ENCODE measurements at regions not wholly inside any gene's neighbourhood (a gene's known extent, or its start where the extent isn't known, plus 50 kb on each side); places are given as distances from the start of the nearest gene placed in this dataset.
A peak's percentile ranks its signal among the peaks of the same experiment; 100 is the strongest.
"Not testable (repeated sequence)": the region's sequence is repeated elsewhere in the genome, so short reads cannot be mapped to it uniquely, and the experiment has no call there.

GRCh38 chr4:174404677-174405076 is 117.6 kb downstream of the HPGD start:
- FAIRE-seq (no peak), DNase-seq (no peak)
- H3K9me3 ChIP-seq (ENCODE audit: control insufficient read depth in 2 of 2, insufficient read depth in 1 of 2, low read depth in 1 of 2, low read length in 1 of 2) = no peaks in the 10 kb centered on the region
- no peak overlapping the region for H3K4me3 ChIP-seq (ENCODE audit: low read depth in 1 of 3, low read length in 3 of 3)
- H3K4me1 ChIP-seq (ENCODE audit: control insufficient read depth in 3 of 3, insufficient read depth in 2 of 3, low read depth in 1 of 3, low read length in 2 of 3) = no peaks in the 10 kb centered on the region
- no peaks in the 10 kb centered on the region for H3K36me3 ChIP-seq (ENCODE audit: control insufficient read depth in 3 of 3, insufficient read depth in 2 of 3, low read depth in 1 of 3, low read length in 3 of 3)
- WGBS, 3 donors = 88 to 98% (median 95%) methylated on average over 1 of the region's 1 CpG
- no peak overlapping the region for H3K27ac ChIP-seq (ENCODE audit: low read depth in 1 of 3, low read length in 2 of 3)
- no peaks in the 10 kb centered on the region for H3K27me3 ChIP-seq (ENCODE audit: control insufficient read depth in 3 of 3, insufficient read depth in 3 of 3, low read length in 3 of 3)

GRCh38 chr4:174403177-174403543 is 119.1 kb downstream of the HPGD start:
- DNase-seq = no peak
- H3K36me3 ChIP-seq (ENCODE audit: control insufficient read depth in 3 of 3, insufficient read depth in 2 of 3, low read depth in 1 of 3, low read length in 3 of 3) = no peaks in the 10 kb centered on the region
- no peak overlapping the region for H3K27ac ChIP-seq (ENCODE audit: low read depth in 1 of 3, low read length in 2 of 3)
- H3K27me3 ChIP-seq (ENCODE audit: control insufficient read depth in 3 of 3, insufficient read depth in 3 of 3, low read length in 3 of 3) = no peaks in the 10 kb centered on the region
- 69 to 78% (median 74%) methylated on average over 6 of the region's 6 CpGs for WGBS, 3 donors
- no peak overlapping the region for H3K4me3 ChIP-seq (ENCODE audit: low read depth in 1 of 3, low read length in 3 of 3)
- no peaks in the 10 kb centered on the region for H3K4me1 ChIP-seq (ENCODE audit: control insufficient read depth in 3 of 3, insufficient read depth in 2 of 3, low read depth in 1 of 3, low read length in 2 of 3)
- no peak for FAIRE-seq
- no peaks in the 10 kb centered on the region for H3K9me3 ChIP-seq (ENCODE audit: control insufficient read depth in 2 of 2, insufficient read depth in 1 of 2, low read depth in 1 of 2, low read length in 1 of 2)

- Histone ChIP-seq H3K27ac (ENCODE audit: low read depth in 1 of 3, low read length in 2 of 3) (no peak overlapping the region), H3K27me3 (ENCODE audit: control insufficient read depth in 3 of 3, insufficient read depth in 3 of 3, low read length in 3 of 3) (no peaks in the 10 kb centered on the region), H3K4me3 (ENCODE audit: low read depth in 1 of 3, low read length in 3 of 3) (no peak overlapping the region), H3K4me1 (ENCODE audit: control insufficient read depth in 3 of 3, insufficient read depth in 2 of 3, low read depth in 1 of 3, low read length in 2 of 3) (no peaks in the 10 kb centered on the region), H3K36me3 (ENCODE audit: control insufficient read depth in 3 of 3, insufficient read depth in 2 of 3, low read depth in 1 of 3, low read length in 3 of 3) (no peaks in the 10 kb centered on the region), H3K9me3 (ENCODE audit: control insufficient read depth in 2 of 2, insufficient read depth in 1 of 2, low read depth in 1 of 2, low read length in 1 of 2) (no peaks in the 10 kb centered on the region)
- DNase-seq = no peak
- WGBS, 3 donors = 66 to 80% (median 69%) methylated on average over 3 of the region's 3 CpGs
- FAIRE-seq = no peak
Observed at GRCh38 chr4:174402470-174403176, 118.9 kb downstream of the CEP44 start.

GRCh38 chr4:174401471-174402130 is 117.9 kb downstream of the CEP44 start:
- Histone ChIP-seq H3K36me3 (ENCODE audit: control insufficient read depth in 3 of 3, insufficient read depth in 2 of 3, low read depth in 1 of 3, low read length in 3 of 3) (no peaks in the 10 kb centered on the region), H3K27ac (ENCODE audit: low read depth in 1 of 3, low read length in 2 of 3) (no peak overlapping the region), H3K4me3 (ENCODE audit: low read depth in 1 of 3, low read length in 3 of 3) (no peak overlapping the region), H3K9me3 (ENCODE audit: control insufficient read depth in 2 of 2, insufficient read depth in 1 of 2, low read depth in 1 of 2, low read length in 1 of 2) (no peaks in the 10 kb centered on the region), H3K4me1 (ENCODE audit: control insufficient read depth in 3 of 3, insufficient read depth in 2 of 3, low read depth in 1 of 3, low read length in 2 of 3) (no peaks in the 10 kb centered on the region), H3K27me3 (ENCODE audit: control insufficient read depth in 3 of 3, insufficient read depth in 3 of 3, low read length in 3 of 3) (no peaks in the 10 kb centered on the region)
- 78 to 81% (median 80%) methylated on average over 11 of the region's 11 CpGs for WGBS, 3 donors
- no peak for FAIRE-seq
- DNase-seq = no peak

GRCh38 chr4:174400603-174401302 is 117.0 kb downstream of the CEP44 start:
- H3K4me1 ChIP-seq (ENCODE audit: control insufficient read depth in 3 of 3, insufficient read depth in 2 of 3, low read depth in 1 of 3, low read length in 2 of 3); H3K4me3 ChIP-seq (ENCODE audit: low read depth in 1 of 3, low read length in 3 of 3); H3K36me3 ChIP-seq (ENCODE audit: control insufficient read depth in 3 of 3, insufficient read depth in 2 of 3, low read depth in 1 of 3, low read length in 3 of 3); FAIRE-seq; H3K27me3 ChIP-seq (ENCODE audit: control insufficient read depth in 3 of 3, insufficient read depth in 3 of 3, low read length in 3 of 3); H3K27ac ChIP-seq (ENCODE audit: low read depth in 1 of 3, low read length in 2 of 3); DNase-seq; H3K9me3 ChIP-seq (ENCODE audit: control insufficient read depth in 2 of 2, insufficient read depth in 1 of 2, low read depth in 1 of 2, low read length in 1 of 2): not testable (repeated sequence)
- 87 to 92% (median 88%) methylated on average over 8 of the region's 8 CpGs for WGBS, 3 donors

- Histone ChIP-seq H3K4me1 (ENCODE audit: control insufficient read depth in 3 of 3, insufficient read depth in 2 of 3, low read depth in 1 of 3, low read length in 2 of 3) (no peaks in the 10 kb centered on the region), H3K27ac (ENCODE audit: low read depth in 1 of 3, low read length in 2 of 3) (no peak overlapping the region), H3K4me3 (ENCODE audit: low read depth in 1 of 3, low read length in 3 of 3) (no peak overlapping the region), H3K27me3 (ENCODE audit: control insufficient read depth in 3 of 3, insufficient read depth in 3 of 3, low read length in 3 of 3) (no peaks in the 10 kb centered on the region), H3K36me3 (ENCODE audit: control insufficient read depth in 3 of 3, insufficient read depth in 2 of 3, low read depth in 1 of 3, low read length in 3 of 3) (no peaks in the 10 kb centered on the region), H3K9me3 (ENCODE audit: control insufficient read depth in 2 of 2, insufficient read depth in 1 of 2, low read depth in 1 of 2, low read length in 1 of 2) (no peaks in the 10 kb centered on the region)
- FAIRE-seq (no peak), DNase-seq (peak in 1 of 2 donors; percentile 31)
- 48 to 65% (median 56%) methylated on average over 2 of the region's 2 CpGs for WGBS, 3 donors
Observed at GRCh38 chr4:174398728-174399127, 115.0 kb downstream of the CEP44 start.

GRCh38 chr4:174397366-174398155 is 113.8 kb downstream of the CEP44 start:
- DNase-seq (peak in 1 of 2 donors; percentile 38), FAIRE-seq (no peak)
- Histone ChIP-seq H3K36me3 (ENCODE audit: control insufficient read depth in 3 of 3, insufficient read depth in 2 of 3, low read depth in 1 of 3, low read length in 3 of 3) (no peaks in the 10 kb centered on the region), H3K4me3 (ENCODE audit: low read depth in 1 of 3, low read length in 3 of 3) (no peak overlapping the region), H3K9me3 (ENCODE audit: control insufficient read depth in 2 of 2, insufficient read depth in 1 of 2, low read depth in 1 of 2, low read length in 1 of 2) (no peaks in the 10 kb centered on the region), H3K4me1 (ENCODE audit: control insufficient read depth in 3 of 3, insufficient read depth in 2 of 3, low read depth in 1 of 3, low read length in 2 of 3) (no peaks in the 10 kb centered on the region), H3K27ac (ENCODE audit: low read depth in 1 of 3, low read length in 2 of 3) (no peak overlapping the region), H3K27me3 (ENCODE audit: control insufficient read depth in 3 of 3, insufficient read depth in 3 of 3, low read length in 3 of 3) (no peaks in the 10 kb centered on the region)
- WGBS, 3 donors = 53 to 72% (median 61%) methylated on average over 3 of the region's 3 CpGs

GRCh38 chr4:174396599-174397110 is 112.9 kb downstream of the CEP44 start:
- Histone ChIP-seq H3K9me3 (ENCODE audit: control insufficient read depth in 2 of 2, insufficient read depth in 1 of 2, low read depth in 1 of 2, low read length in 1 of 2) (no peaks in the 10 kb centered on the region), H3K27ac (ENCODE audit: low read depth in 1 of 3, low read length in 2 of 3) (no peak overlapping the region), H3K27me3 (ENCODE audit: control insufficient read depth in 3 of 3, insufficient read depth in 3 of 3, low read length in 3 of 3) (no peaks in the 10 kb centered on the region), H3K4me3 (ENCODE audit: low read depth in 1 of 3, low read length in 3 of 3) (no peak overlapping the region), H3K36me3 (ENCODE audit: control insufficient read depth in 3 of 3, insufficient read depth in 2 of 3, low read depth in 1 of 3, low read length in 3 of 3) (no peaks in the 10 kb centered on the region), H3K4me1 (ENCODE audit: control insufficient read depth in 3 of 3, insufficient read depth in 2 of 3, low read depth in 1 of 3, low read length in 2 of 3) (no peaks in the 10 kb centered on the region)
- 59 to 74% (median 71%) methylated on average over 5 of the region's 5 CpGs for WGBS, 3 donors
- DNase-seq (peak in 1 of 2 donors; percentile 21), FAIRE-seq (no peak)

Measured in small intestine (tissue), 7 donors.